ENCODE measurements at regions not wholly inside any gene's neighbourhood (a gene's known extent, or its start where the extent isn't known, plus 50 kb on each side); places are given as distances from the start of the nearest gene placed in this dataset.

GRCh38 chr10:43773736-43774135 lies 125.1 kb upstream of the ZNF32 start:
- Histone ChIP-seq H3K27ac (no peak overlapping the region), H3K36me3 (no peaks in the 10 kb centered on the region), H3K4me3 (no peak overlapping the region), H3K4me1 (replicated peaks) (no peaks in the 10 kb centered on the region), H3K9me3 (no peaks in the 10 kb centered on the region), H3K27me3 (replicated peaks; ENCODE audit: insufficient read depth) (no peaks in the 10 kb centered on the region)
- WGBS, result 54% methylated on average over 1 of the region's 1 CpG
- no peak for DNase-seq (ENCODE audit: low spot score)
- no peak for TF ChIP-seq POLR2A (IDR thresholded peaks at IDR 0.05)
- no peak for TF ChIP-seq POLR2AphosphoS5 (IDR thresholded peaks at IDR 0.05)
- TF ChIP-seq CTCF (IDR thresholded peaks at IDR 0.05), result no peak
- intact Hi-C loops (cut with DNase I), result no loop called here

GRCh38 chr10:43772171-43772570 lies 123.5 kb upstream of the ZNF32 start:
- no peak for DNase-seq (ENCODE audit: low spot score)
- TF ChIP-seq POLR2AphosphoS5 (IDR thresholded peaks at IDR 0.05) (no peak), CTCF (IDR thresholded peaks at IDR 0.05) (no peak), POLR2A (IDR thresholded peaks at IDR 0.05) (no peak)
- no peaks in the 10 kb centered on the region for H3K9me3 ChIP-seq

DNA sequence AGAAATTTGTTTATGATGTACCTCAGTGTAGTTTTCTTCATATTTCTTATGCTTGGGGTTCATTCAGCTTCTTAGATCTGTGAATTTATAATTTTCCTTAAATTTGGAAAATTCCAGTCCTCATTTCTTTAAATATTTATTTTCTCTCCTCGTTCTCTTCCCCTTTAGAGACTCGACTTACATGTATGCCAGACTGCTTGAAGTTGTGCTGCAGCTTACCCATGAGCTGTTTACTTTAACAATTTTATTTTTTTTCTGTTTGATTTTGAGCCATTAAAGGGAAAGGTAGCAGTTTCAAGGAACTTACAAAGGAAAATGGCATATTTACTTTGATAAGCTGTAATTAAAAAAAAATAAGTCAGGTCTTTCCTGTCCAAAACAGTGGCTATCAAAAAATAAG lies 123.0 kb upstream of the ZNF32 start:
- no peaks in the 10 kb centered on the region for H3K4me1 ChIP-seq (replicated peaks)
- no peaks in the 10 kb centered on the region for H3K9me3 ChIP-seq
- TF ChIP-seq CTCF (IDR thresholded peaks at IDR 0.05), result no peak
- no peak for TF ChIP-seq POLR2A (IDR thresholded peaks at IDR 0.05)
- no peak for TF ChIP-seq POLR2AphosphoS5 (IDR thresholded peaks at IDR 0.05)
- intact Hi-C loops (cut with DNase I), result no loop called here
- no peak overlapping the region for H3K27ac ChIP-seq
- no peaks in the 10 kb centered on the region for H3K27me3 ChIP-seq (replicated peaks; ENCODE audit: insufficient read depth)
- no peak for DNase-seq (ENCODE audit: low spot score)
- H3K4me3 ChIP-seq, result no peak overlapping the region
- no peaks in the 10 kb centered on the region for H3K36me3 ChIP-seq
- WGBS, result 42% methylated on average over 2 of the region's 2 CpGs

More at GRCh38 chr10:43772171-43772570, 123.5 kb upstream of the ZNF32 start:
- H3K27me3 ChIP-seq (replicated peaks; ENCODE audit: insufficient read depth), result no peaks in the 10 kb centered on the region
- 56% methylated on average over 2 of the region's 2 CpGs for WGBS
- intact Hi-C loops (cut with DNase I), result no loop called here
- no peaks in the 10 kb centered on the region for H3K4me1 ChIP-seq (replicated peaks)
- no peak overlapping the region for H3K4me3 ChIP-seq
- H3K36me3 ChIP-seq, result no peaks in the 10 kb centered on the region
- no peak overlapping the region for H3K27ac ChIP-seq

- Histone ChIP-seq H3K9me3 (no peaks in the 10 kb centered on the region), H3K27ac (no peak overlapping the region), H3K36me3 (no peaks in the 10 kb centered on the region), H3K4me3 (no peak overlapping the region), H3K27me3 (replicated peaks; ENCODE audit: insufficient read depth) (no peaks in the 10 kb centered on the region), H3K4me1 (replicated peaks) (no peaks in the 10 kb centered on the region)
- intact Hi-C loops (cut with DNase I), result no loop called here
- no peak for DNase-seq (ENCODE audit: low spot score)
- TF ChIP-seq CTCF (IDR thresholded peaks at IDR 0.05), result no peak
- no peak for TF ChIP-seq POLR2A (IDR thresholded peaks at IDR 0.05)
- no peak for TF ChIP-seq POLR2AphosphoS5 (IDR thresholded peaks at IDR 0.05)
- WGBS, result 73% methylated on average over 2 of the region's 2 CpGs
Observed at GRCh38 chr10:43765516-43765915, 116.8 kb upstream of the ZNF32 start.

GRCh38 chr10:43763846-43764245 lies 115.2 kb upstream of the ZNF32 start:
- Histone ChIP-seq H3K27me3 (replicated peaks; ENCODE audit: insufficient read depth) (no peaks in the 10 kb centered on the region), H3K36me3 (no peaks in the 10 kb centered on the region), H3K4me1 (replicated peaks) (no peaks in the 10 kb centered on the region), H3K27ac (no peak overlapping the region), H3K9me3 (no peaks in the 10 kb centered on the region), H3K4me3 (no peak overlapping the region)
- intact Hi-C loops (cut with DNase I), result no loop called here
- no peak for DNase-seq (ENCODE audit: low spot score)
- no peak for TF ChIP-seq CTCF (IDR thresholded peaks at IDR 0.05)
- no peak for TF ChIP-seq POLR2A (IDR thresholded peaks at IDR 0.05)
- TF ChIP-seq POLR2AphosphoS5 (IDR thresholded peaks at IDR 0.05), result no peak
